T-cell (primary cell): ENCODE measurements at regions not wholly inside any gene's neighbourhood (a gene's known extent, or its start where the extent isn't known, plus 50 kb on each side); places are given as distances from the start of the nearest gene placed in this dataset.

Experiments used
- ATAC-seq, 4 experiments: fragments of 200-7000 bp in 3 of 4; fragments of 150-1000 bp in 1 of 4; cut with Tn5 transposase; replicated peaks in 1 of 4; 1 replicate in 3 of 4; 2 replicates in 1 of 4; pipeline ENCODE4 v1.10.0; 2021; ENCODE audit warnings: moderate library complexity in 3 of 4, mild to moderate bottlenecking in 2 of 4, moderate number of reproducible peaks in 1 of 4
- CTCF ChIA-PET, 2 donors: fragments of 300-600 bp; sonication (Branson Sonifier 250); formaldehyde crosslinking; loops; one replicate each; lab custom pipeline; 2022; ENCODE audit warnings: antibody characterized with exemption in 2 of 2; lab: Charles Lee
- POLR2A ChIA-PET, 2 donors: fragments of 300-600 bp; sonication (Branson Sonifier 250); formaldehyde crosslinking; loops; one replicate each; lab custom pipeline; 2022; ENCODE audit warnings: antibody characterized with exemption in 2 of 2; lab: Charles Lee
- DNase-seq, 35 experiments: peaks; one replicate each; pipeline versions ENCODE4 v3.0.0 to v3.0.0-alpha.2; 2013 to 2023
- H3K27ac ChIP-seq: one replicate; pipeline ENCODE4 v1.5.1; 2013; ENCODE audit warnings: low read length
- H3K27me3 ChIP-seq, 2 experiments: replicated peaks in 1 of 2; 1 replicate in 1 of 2; 2 replicates in 1 of 2; pipeline versions ENCODE4 v1.6.1 to v1.7.0; 2013; ENCODE audit warnings: low read length in 1 of 2, mixed read lengths in 1 of 2; ENCODE audit not compliant: control insufficient read depth in 2 of 2, insufficient read depth in 2 of 2; ENCODE audit errors: extremely low read depth in 1 of 2
- H3K36me3 ChIP-seq, 2 donors: 1 replicate in 1 of 2; 2 replicates in 1 of 2; pipeline versions ENCODE4 v1.6.1 to v1.7.0; 2013; ENCODE audit warnings: low read length in 1 of 2; ENCODE audit not compliant: control insufficient read depth in 2 of 2, insufficient read depth in 1 of 2; ENCODE audit errors: extremely low read depth in 1 of 2
- H3K4me1 ChIP-seq, 2 experiments: 1 replicate in 1 of 2; 2 replicates in 1 of 2; pipeline versions ENCODE4 v1.6.1 to v1.7.0; 2013; ENCODE audit warnings: low read length in 2 of 2, mixed read lengths in 1 of 2; ENCODE audit not compliant: insufficient read depth in 2 of 2, control insufficient read depth in 1 of 2; ENCODE audit errors: extremely low read depth in 1 of 2
- H3K4me3 ChIP-seq, 2 donors: 1 replicate in 1 of 2; 2 replicates in 1 of 2; pipeline versions ENCODE4 v1.5.1 to v1.7.0; 2013; ENCODE audit warnings: mild to moderate bottlenecking in 2 of 2, low read length in 1 of 2, moderate library complexity in 1 of 2; ENCODE audit not compliant: control insufficient read depth in 1 of 2; ENCODE audit errors: extremely low read depth in 1 of 2
- H3K9me3 ChIP-seq: 2 replicates; pipeline ENCODE4 v1.7.0; 2013
- H3K27ac Mint-ChIP-seq, 2 donors: one replicate each; pipeline ENCODE4 v1.8.0; 2020 to 2021; ENCODE audit warnings: mild to moderate bottlenecking in 2 of 2, mixed read lengths in 2 of 2
- H3K27me3 Mint-ChIP-seq, 2 donors: one replicate each; pipeline ENCODE4 v1.8.0; 2021 to 2022; ENCODE audit warnings: mixed read lengths in 2 of 2
- H3K36me3 Mint-ChIP-seq: one replicate; pipeline ENCODE4 v1.8.0; 2021; ENCODE audit warnings: mixed read lengths
- H3K4me1 Mint-ChIP-seq, 3 donors: one replicate each; pipeline ENCODE4 v1.8.0; 2020 to 2022; ENCODE audit warnings: mixed read lengths in 3 of 3, mild to moderate bottlenecking in 1 of 3
- H3K4me3 Mint-ChIP-seq, 3 donors: one replicate each; pipeline ENCODE4 v1.8.0; 2020 to 2022; ENCODE audit warnings: mild to moderate bottlenecking in 3 of 3, mixed read lengths in 3 of 3, moderate library complexity in 3 of 3
- H3K9me3 Mint-ChIP-seq, 3 donors: one replicate each; pipeline ENCODE4 v1.8.0; 2020 to 2022; ENCODE audit warnings: mixed read lengths in 3 of 3
- whole genome bisulfite sequencing: methylation state at CpG from one replicate; pipeline ENCODE4 v1.1.5; 2013; ENCODE audit warnings: missing lambda C conversion rate; ENCODE audit not compliant: insufficient coverage; 5-methylcytosine and 5-hydroxymethylcytosine counted together

GRCh38 chr15:62559381-62559733, 394.3 kb upstream of the C2CD4B start:
- no peak overlapping the region for H3K27ac Mint-ChIP-seq
- Histone ChIP-seq H3K36me3 (no peaks in the 10 kb centered on the region), H3K4me1 (no peaks in the 10 kb centered on the region), H3K27ac (no peak overlapping the region), H3K9me3 (no peaks in the 10 kb centered on the region), H3K27me3 (peaks cover 0 to 17% of the 10 kb centered on the region in 2 experiments), H3K4me3 (no peak overlapping the region)
- ChIA-PET POLR2A (no interaction called here), CTCF (no interaction called here)
- WGBS: no CpG with 5 or more reads among the region's 1 CpG
- no peak for ATAC-seq
- no peak overlapping the region for H3K4me3 Mint-ChIP-seq
- H3K9me3 Mint-ChIP-seq: no peaks in the 10 kb centered on the region
- DNase-seq: no peak
- no peaks in the 10 kb centered on the region for H3K36me3 Mint-ChIP-seq
- H3K4me1 Mint-ChIP-seq: no peaks in the 10 kb centered on the region
- H3K27me3 Mint-ChIP-seq: peaks cover 33 to 34% of the 10 kb centered on the region in 2 donors

- no peaks in the 10 kb centered on the region for H3K4me1 ChIP-seq
- Mint-ChIP-seq H3K4me1 (no peaks in the 10 kb centered on the region), H3K9me3 (no peaks in the 10 kb centered on the region), H3K27ac (no peak overlapping the region), H3K36me3 (no peaks in the 10 kb centered on the region), H3K4me3 (no peak overlapping the region), H3K27me3 (peaks cover 36 to 46% of the 10 kb centered on the region in 2 donors)
- no peak overlapping the region for H3K27ac ChIP-seq
- ChIA-PET POLR2A (no interaction called here), CTCF (no interaction called here)
- DNase-seq: no peak
- ATAC-seq: no peak
- H3K36me3 ChIP-seq: no peaks in the 10 kb centered on the region
- 100% methylated on average over 2 of the region's 11 CpGs for WGBS
- no peak overlapping the region for H3K4me3 ChIP-seq
- H3K27me3 ChIP-seq: peaks cover 0 to 19% of the 10 kb centered on the region in 2 experiments
- H3K9me3 ChIP-seq: no peaks in the 10 kb centered on the region
Observed at GRCh38 chr15:62561059-62561519, 396.0 kb upstream of the C2CD4B start.

GRCh38 chr15:62561571-62561970, 396.5 kb upstream of the C2CD4B start:
- Mint-ChIP-seq H3K27ac (no peak overlapping the region), H3K36me3 (no peaks in the 10 kb centered on the region), H3K4me3 (no peak overlapping the region), H3K27me3 (peaks cover 36 to 45% of the 10 kb centered on the region in 2 donors), H3K9me3 (no peaks in the 10 kb centered on the region), H3K4me1 (no peaks in the 10 kb centered on the region)
- 86% methylated on average over 7 of the region's 8 CpGs for WGBS
- no peak overlapping the region for H3K4me3 ChIP-seq
- H3K27me3 ChIP-seq: peaks cover 0 to 20% of the 10 kb centered on the region in 2 experiments
- H3K36me3 ChIP-seq: no peaks in the 10 kb centered on the region
- no peak overlapping the region for H3K27ac ChIP-seq
- no peak for DNase-seq
- no peaks in the 10 kb centered on the region for H3K9me3 ChIP-seq
- ChIA-PET CTCF (no interaction called here), POLR2A (no interaction called here)
- ATAC-seq: no peak
- no peaks in the 10 kb centered on the region for H3K4me1 ChIP-seq

GRCh38 chr15:62564886-62565633, 400.0 kb upstream of the C2CD4B start:
- 100% methylated on average over 1 of the region's 4 CpGs for WGBS
- no peak overlapping the region for H3K4me3 ChIP-seq
- CTCF ChIA-PET: no interaction called here
- Mint-ChIP-seq H3K36me3 (no peaks in the 10 kb centered on the region), H3K27me3 (peaks cover 28 to 31% of the 10 kb centered on the region in 2 donors), H3K9me3 (no peaks in the 10 kb centered on the region), H3K27ac (no peak overlapping the region), H3K4me3 (no peak overlapping the region), H3K4me1 (no peaks in the 10 kb centered on the region)
- no peak overlapping the region for H3K27ac ChIP-seq
- DNase-seq (no peak), ATAC-seq (no peak)
- H3K36me3 ChIP-seq: no peaks in the 10 kb centered on the region
- H3K27me3 ChIP-seq: peaks cover 0 to 20% of the 10 kb centered on the region in 2 experiments
- H3K9me3 ChIP-seq: no peaks in the 10 kb centered on the region
- POLR2A ChIA-PET: no interaction called here
- no peaks in the 10 kb centered on the region for H3K4me1 ChIP-seq

- H3K27ac ChIP-seq: no peak overlapping the region
- no peak overlapping the region for H3K4me3 ChIP-seq
- H3K36me3 ChIP-seq: no peaks in the 10 kb centered on the region
- no peak for DNase-seq
- no peak overlapping the region for H3K4me3 Mint-ChIP-seq
- H3K27ac Mint-ChIP-seq: no peak overlapping the region
- no peaks in the 10 kb centered on the region for H3K9me3 ChIP-seq
- ChIA-PET POLR2A (no interaction called here), CTCF (no interaction called here)
- H3K27me3 ChIP-seq: peaks cover 0 to 15% of the 10 kb centered on the region in 2 experiments
- H3K36me3 Mint-ChIP-seq: no peaks in the 10 kb centered on the region
- no peak for ATAC-seq
- 86% methylated on average over 2 of the region's 3 CpGs for WGBS
- H3K27me3 Mint-ChIP-seq: peaks cover 27 to 31% of the 10 kb centered on the region in 2 donors
- no peaks in the 10 kb centered on the region for H3K4me1 Mint-ChIP-seq
- no peaks in the 10 kb centered on the region for H3K9me3 Mint-ChIP-seq
- no peaks in the 10 kb centered on the region for H3K4me1 ChIP-seq
Observed at GRCh38 chr15:62565634-62566026, 400.5 kb upstream of the C2CD4B start.

- 73% methylated on average over 5 of the region's 5 CpGs for WGBS
- Histone ChIP-seq H3K9me3 (no peaks in the 10 kb centered on the region), H3K27me3 (peaks cover 0 to 11% of the 10 kb centered on the region in 2 experiments), H3K27ac (no peak overlapping the region), H3K4me3 (no peak overlapping the region), H3K36me3 (no peaks in the 10 kb centered on the region), H3K4me1 (no peaks in the 10 kb centered on the region)
- no peak overlapping the region for H3K4me3 Mint-ChIP-seq
- H3K9me3 Mint-ChIP-seq: no peaks in the 10 kb centered on the region
- H3K36me3 Mint-ChIP-seq: no peaks in the 10 kb centered on the region
- POLR2A ChIA-PET: no interaction called here
- no peak for ATAC-seq
- CTCF ChIA-PET: no interaction called here
- peaks cover 24 to 31% of the 10 kb centered on the region in 2 donors for H3K27me3 Mint-ChIP-seq
- H3K27ac Mint-ChIP-seq: no peak overlapping the region
- H3K4me1 Mint-ChIP-seq: no peaks in the 10 kb centered on the region
- no peak for DNase-seq
Observed at GRCh38 chr15:62566248-62566647, 401.2 kb upstream of the C2CD4B start.
